ENCODE measurements at regions not wholly inside any gene's neighbourhood (a gene's known extent, or its start where the extent isn't known, plus 50 kb on each side); places are given as distances from the start of the nearest gene placed in this dataset.
"Not testable (repeated sequence)": the region's sequence is repeated elsewhere in the genome, so short reads cannot be mapped to it uniquely, and the experiment has no call there.

DNA sequence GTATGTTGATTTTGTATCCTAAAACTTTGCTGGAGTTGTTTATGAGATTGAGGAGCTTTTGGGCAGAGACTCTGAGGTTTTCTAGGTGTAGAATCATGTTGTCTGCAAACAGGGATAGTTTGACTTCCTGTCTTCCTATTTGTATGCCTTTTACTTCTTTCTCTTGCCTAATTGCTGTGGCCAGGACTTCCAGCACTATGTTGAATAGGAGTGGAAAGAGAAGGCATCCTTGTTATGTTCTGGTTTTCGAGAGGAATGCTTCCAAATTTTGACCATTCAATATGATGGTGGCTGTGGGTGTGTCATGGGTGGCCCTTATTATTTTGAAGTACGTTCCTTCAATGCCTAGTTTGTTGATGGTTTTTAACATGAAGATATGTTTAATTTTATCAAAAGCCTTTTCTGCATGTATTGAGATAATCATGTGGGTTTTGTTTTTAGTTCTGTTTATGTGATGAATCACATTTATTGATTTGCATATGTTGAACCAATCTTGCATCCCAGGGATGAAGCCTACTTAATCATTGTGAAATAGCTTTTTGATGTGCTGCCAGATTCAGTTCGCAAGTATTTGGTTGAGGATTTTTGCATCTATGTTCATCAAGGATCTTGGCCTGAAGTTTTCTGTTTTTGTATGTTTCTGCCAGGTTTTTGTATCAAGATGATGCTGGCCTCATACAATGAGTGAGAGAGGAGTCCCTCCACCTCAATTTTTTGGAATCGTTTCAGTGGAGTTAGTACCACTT, 188.1 kb downstream of the MINAR1 start (continued):
- TF ChIP-seq, protein P1, sequence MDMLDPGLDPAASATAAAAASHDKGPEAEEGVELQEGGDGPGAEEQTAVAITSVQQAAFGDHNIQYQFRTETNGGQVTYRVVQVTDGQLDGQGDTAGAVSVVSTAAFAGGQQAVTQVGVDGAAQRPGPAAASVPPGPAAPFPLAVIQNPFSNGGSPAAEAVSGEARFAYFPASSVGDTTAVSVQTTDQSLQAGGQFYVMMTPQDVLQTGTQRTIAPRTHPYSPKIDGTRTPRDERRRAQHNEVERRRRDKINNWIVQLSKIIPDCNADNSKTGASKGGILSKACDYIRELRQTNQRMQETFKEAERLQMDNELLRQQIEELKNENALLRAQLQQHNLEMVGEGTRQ (IDR thresholded peaks at IDR 0.05; ENCODE audit: low read length), result no peak
- TF ChIP-seq YY1 (IDR thresholded peaks at IDR 0.05; ENCODE audit: low read depth, low read length), result no peak

DNA sequence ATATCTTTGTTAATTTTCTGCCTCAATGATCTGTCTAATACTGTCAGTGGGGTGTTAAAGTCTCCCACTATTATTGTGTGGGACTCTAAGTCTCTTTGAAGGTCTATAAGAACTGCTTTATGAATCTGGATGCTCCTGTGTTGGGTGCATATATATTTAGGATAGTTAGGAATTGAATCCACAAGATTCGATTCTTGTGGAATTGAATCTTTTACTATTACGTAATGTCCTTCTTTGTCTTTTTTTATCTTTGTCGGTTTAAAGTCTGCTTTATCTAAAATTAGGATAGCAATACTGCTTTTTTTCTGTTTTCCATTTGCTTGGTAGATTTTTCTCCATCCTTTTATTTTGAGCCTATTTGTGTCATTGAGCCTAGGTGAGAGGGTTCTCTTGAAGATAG, 189.7 kb downstream of the MINAR1 start:
- H3K23ac ChIP-seq (ENCODE audit: insufficient read length); H4K8ac ChIP-seq (ENCODE audit: extremely low read depth, insufficient read depth, low read length); H2BK5ac ChIP-seq (ENCODE audit: low read depth, low read length); FAIRE-seq; H2BK12ac ChIP-seq (ENCODE audit: low read depth, low read length); H3K4me2 ChIP-seq (ENCODE audit: insufficient read depth in 1 of 2, low read depth in 2 of 2, low read length in 2 of 2); H3K4ac ChIP-seq (replicated peaks; ENCODE audit: insufficient read length, low read depth, low read length); CTCF ChIA-PET (ENCODE audit: partially characterized antibody); H3K56ac ChIP-seq (replicated peaks; ENCODE audit: insufficient read length, low read depth, low read length); H2AK5ac ChIP-seq (ENCODE audit: low read depth, low read length); H3K4me1 ChIP-seq (replicated peaks in 1 of 4; ENCODE audit: control insufficient read depth in 3 of 4, insufficient read depth in 4 of 4, low read length in 3 of 4); H3K79me2 ChIP-seq (ENCODE audit: control insufficient read depth in 1 of 2, insufficient read depth in 2 of 2, low read length in 2 of 2); H3K79me1 ChIP-seq (ENCODE audit: low read depth, low read length); DNase-seq (ENCODE audit: low read depth in 1 of 2, low spot score in 2 of 2); H2BK120ac ChIP-seq (replicated peaks; ENCODE audit: low read depth, low read length); H4K5ac ChIP-seq (ENCODE audit: insufficient read length, low read depth, low read length); H4K91ac ChIP-seq (replicated peaks; ENCODE audit: insufficient read length, low read length); H2BK20ac ChIP-seq (ENCODE audit: low read length); H4K20me1 ChIP-seq (replicated peaks in 1 of 2; ENCODE audit: control insufficient read depth in 1 of 2, insufficient read depth in 2 of 2, low read length in 2 of 2); H3K4me3 ChIP-seq (ENCODE audit: extremely low read depth in 1 of 4, insufficient read depth in 2 of 4, low read depth in 3 of 4, low read length in 4 of 4); H3K18ac ChIP-seq (ENCODE audit: extremely low read depth, low read length); H3K27ac ChIP-seq (ENCODE audit: low read depth, low read length); H2AFZ ChIP-seq (ENCODE audit: low read length); H3K9me3 ChIP-seq (ENCODE audit: insufficient read depth in 2 of 2, low read depth in 1 of 2, low read length in 1 of 2); POLR2A ChIA-PET (ENCODE audit: partially characterized antibody); H3K9ac ChIP-seq (replicated peaks in 1 of 4; ENCODE audit: extremely low read depth in 1 of 4, low read depth in 3 of 4, low read length in 3 of 4); H3K36me3 ChIP-seq (ENCODE audit: control insufficient read depth in 2 of 4, insufficient read depth in 4 of 4, low read length in 3 of 4); H3K23me2 ChIP-seq (ENCODE audit: low read depth, low read length); H3K27me3 ChIP-seq (replicated peaks in 1 of 4; ENCODE audit: control insufficient read depth in 3 of 4, extremely low read depth in 1 of 4, insufficient read depth in 3 of 4, low read length in 3 of 4); H3K14ac ChIP-seq (ENCODE audit: insufficient read length); H2BK15ac ChIP-seq (ENCODE audit: low read length): not testable (repeated sequence)
- WGBS, 2 experiments (ENCODE audit: extremely low coverage in 1 of 2, insufficient coverage in 1 of 2, insufficient read length in 1 of 2, insufficient replicate concordance in 2 of 2, low coverage in 1 of 2, low lambda C conversion rate in 2 of 2, missing lambda C conversion rate in 1 of 2), result 83% methylated on average over 3 of the region's 3 CpGs; no CpG with 5 or more reads in 1 of the 2 experiments

Data from H1 (cell line).